Choroid plexus epithelial cell (primary cell): ENCODE measurements at regions not wholly inside any gene's neighbourhood (a gene's known extent, or its start where the extent isn't known, plus 50 kb on each side); places are given as distances from the start of the nearest gene placed in this dataset.
"Not testable (repeated sequence)": the region's sequence is repeated elsewhere in the genome, so short reads cannot be mapped to it uniquely, and the experiment has no call there.

Experiments
- DNase-seq: peaks from one replicate; pipeline ENCODE4 v3.0.0-alpha.2; 2010; ENCODE audit warnings: low read depth
- H3K4me3 ChIP-seq: 2 replicates; pipeline ENCODE4 v1.5.1; 2011; ENCODE audit warnings: low read depth, mild to moderate bottlenecking, control low read depth, low read length, moderate library complexity
- CTCF ChIP-seq: conservative IDR thresholded peaks from 2 replicates; pipeline ENCODE4 v1.5.1; 2011; ENCODE audit warnings: low read depth, mild to moderate bottlenecking, control low read depth, inconsistent platforms, low read length, moderate library complexity

- TF ChIP-seq CTCF, result no peak
Observed at GRCh38 chr3:63719796-63720445, 67.4 kb downstream of the SNTN start.

GRCh38 chr3:63720951-63721350, 68.5 kb downstream of the SNTN start:
- DNase-seq, H3K4me3 ChIP-seq: not testable (repeated sequence)

More at GRCh38 chr3:63719796-63720445, 67.4 kb downstream of the SNTN start:
- H3K4me3 ChIP-seq, result no peak overlapping the region
- no peak for DNase-seq

GRCh38 chr3:63724987-63725386, 72.5 kb downstream of the SNTN start:
- no peak for TF ChIP-seq CTCF
- no peak overlapping the region for H3K4me3 ChIP-seq
- DNase-seq, result peak; percentile 87

GRCh38 chr3:63726656-63727055, 74.2 kb downstream of the SNTN start:
- no peak for TF ChIP-seq CTCF

GRCh38 chr3:63727233-63727632, 74.8 kb downstream of the SNTN start:
- peak; percentile 8 for DNase-seq
- TF ChIP-seq CTCF, result no peak
- H3K4me3 ChIP-seq, result no peak overlapping the region

More at GRCh38 chr3:63726656-63727055, 74.2 kb downstream of the SNTN start:
- H3K4me3 ChIP-seq, result no peak overlapping the region
- DNase-seq, result peak; percentile 13

- TF ChIP-seq CTCF, result no peak
- H3K4me3 ChIP-seq, result no peak overlapping the region
- no peak for DNase-seq
Observed at GRCh38 chr3:63731866-63732265, 79.4 kb downstream of the SNTN start.

GRCh38 chr3:63733278-63733677, 80.8 kb downstream of the SNTN start:
- H3K4me3 ChIP-seq, DNase-seq: not testable (repeated sequence)

- DNase-seq, H3K4me3 ChIP-seq: not testable (repeated sequence)
Observed at GRCh38 chr3:63734632-63735031, 82.2 kb downstream of the SNTN start.

- not testable (repeated sequence) for DNase-seq
Observed at GRCh38 chr3:63736757-63737156, 82.3 kb upstream of the C3orf49 start.

GRCh38 chr3:63738577-63738976, 80.5 kb upstream of the C3orf49 start:
- DNase-seq, H3K4me3 ChIP-seq: not testable (repeated sequence)

More at GRCh38 chr3:63736757-63737156, 82.3 kb upstream of the C3orf49 start:
- not testable (repeated sequence) for H3K4me3 ChIP-seq
